ENCODE measurements at regions not wholly inside any gene's neighbourhood (a gene's known extent, or its start where the extent isn't known, plus 50 kb on each side); places are given as distances from the start of the nearest gene placed in this dataset.

GRCh38 chr21:19577381-19577780, 1173.8 kb upstream of the TMPRSS15 start (continued):
- TF ChIP-seq GTF2B (IDR thresholded peaks at IDR 0.05; ENCODE audit: extremely low read depth, insufficient read length): no peak
- no peak for TF ChIP-seq KDM1A (IDR thresholded peaks at IDR 0.05)
- no peak for TF ChIP-seq ZBTB9 (CRISPR knock-in tag; IDR thresholded peaks at IDR 0.05)

GRCh38 chr21:19590044-19590443, 1186.5 kb upstream of the TMPRSS15 start:
- no peaks in the 10 kb centered on the region for H3K36me3 ChIP-seq (ENCODE audit: control insufficient read depth, insufficient read depth, low read length)
- H2AFZ ChIP-seq (ENCODE audit: low read depth, low read length): 0 out of 2 replicates have a peak overlapping the region, but pooled peaks have one; percentile 9
- H3K27ac ChIP-seq (ENCODE audit: extremely low read depth, low read depth, low read length): no peak overlapping the region
- H3K4me1 ChIP-seq (replicated peaks in 1 of 2; ENCODE audit: control insufficient read depth in 2 of 2, insufficient read depth in 2 of 2, low read length in 2 of 2): no peaks in the 10 kb centered on the region
- FAIRE-seq (no peak), ATAC-seq (no peak), DNase-seq (ENCODE audit: extremely low read depth in 1 of 4, low spot score in 3 of 4) (no peak)
- H3K9me3 ChIP-seq (replicated peaks; ENCODE audit: control insufficient read depth, insufficient read depth, low read depth, low read length): no peaks in the 10 kb centered on the region
- H3K4me2 ChIP-seq (ENCODE audit: insufficient read depth, low read length): no peak overlapping the region
- no peaks in the 10 kb centered on the region for H3K27me3 ChIP-seq (ENCODE audit: control insufficient read depth in 2 of 2, insufficient read depth in 2 of 2, low read length in 2 of 2)
- in situ Hi-C loops (cut with MboI) (no loop called here), intact Hi-C loops (cut with micrococcal nuclease) (no loop called here)
- H3K9me1 ChIP-seq (ENCODE audit: control insufficient read depth, insufficient read depth, low read length): no peaks in the 10 kb centered on the region
- ChIA-PET CTCF (ENCODE audit: low intra/inter-chr PET ratio) (no interaction called here), POLR2A (no interaction called here)
- H3K4me3 ChIP-seq: no peak overlapping the region
- no peaks in the 10 kb centered on the region for H3K79me2 ChIP-seq (ENCODE audit: control insufficient read depth, insufficient read depth, low read length)
- TF ChIP-seq REST (IDR thresholded peaks at IDR 0.05; ENCODE audit: borderline replicate concordance): peak; percentile 32
- TF ChIP-seq REST (CRISPR knock-in tag; IDR thresholded peaks at IDR 0.05; ENCODE audit: low read depth): no peak
- no peak for TF ChIP-seq ZC3H4 (CRISPR knock-in tag; IDR thresholded peaks at IDR 0.05; ENCODE audit: borderline replicate concordance)
- no peak overlapping the region for H3K9ac ChIP-seq (ENCODE audit: insufficient read depth in 1 of 2, low read depth in 2 of 2, low read length in 2 of 2)
- BruUV-seq (replicated peaks): no TSS peak
- no peaks in the 10 kb centered on the region for H4K20me1 ChIP-seq (replicated peaks; ENCODE audit: control insufficient read depth, insufficient read depth, low read length)

Data from K562 (cell line).